Posterior vena cava (tissue), 2 donors: ENCODE measurements at regions not wholly inside any gene's neighbourhood (a gene's known extent, or its start where the extent isn't known, plus 50 kb on each side); places are given as distances from the start of the nearest gene placed in this dataset.
"Not testable (repeated sequence)": the region's sequence is repeated elsewhere in the genome, so short reads cannot be mapped to it uniquely, and the experiment has no call there.

ENCODE experiments used
- DNase-seq: peaks from one replicate; pipeline ENCODE4 v3.0.0-alpha.2; 2020; ENCODE audit warnings: low spot score
- intact Hi-C, 2 donors: fragments of 100-400 bp; cut with DNase I; formaldehyde crosslinking; loops; one replicate each; pipeline versions ENCODE4 v1.14.1 to v1.14.2; 2022 to 2023
- donor health status: DM: yes; HTN: yes; CAD: no.
- donor health status: DM: yes; HTN: yes; CAD: no.

DNA sequence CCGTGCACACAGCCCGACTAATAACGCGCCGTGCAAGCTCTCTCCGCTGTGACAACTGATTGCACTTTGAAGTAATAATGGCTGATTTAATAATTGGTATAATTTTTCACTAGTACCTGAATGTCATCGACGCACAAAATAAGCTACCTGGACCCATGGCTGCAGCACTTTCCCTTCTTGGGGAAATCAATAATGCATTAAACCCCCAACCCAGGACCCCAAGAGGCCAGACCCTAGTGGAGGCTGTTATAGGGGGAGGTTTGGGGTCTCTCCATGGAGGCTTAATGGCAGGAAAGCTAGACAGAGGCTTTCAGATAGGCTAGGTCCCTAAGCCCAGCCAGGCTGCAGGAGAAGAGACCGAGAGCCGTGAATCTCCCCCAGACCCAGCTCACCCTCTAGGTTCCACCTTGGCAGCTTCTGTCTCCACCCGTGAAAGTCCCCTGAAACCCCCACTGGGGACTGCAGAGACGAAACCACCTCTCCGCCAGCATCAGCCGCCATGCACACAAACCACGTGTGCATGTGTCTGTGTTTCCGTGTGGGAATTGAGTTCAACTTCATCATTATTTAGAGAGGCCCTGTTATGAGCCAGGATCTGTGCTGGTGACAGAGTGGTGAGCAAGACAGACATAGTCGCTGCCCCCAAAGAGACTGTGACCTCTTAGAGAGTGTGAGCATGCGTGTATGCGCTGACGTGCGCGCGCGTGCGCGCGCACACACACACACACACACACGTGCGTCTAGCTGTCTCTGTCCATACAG lies 168.6 kb upstream of the MVB12B start:
- intact Hi-C loops = no loop called here
- DNase-seq = peak; percentile 30

DNA sequence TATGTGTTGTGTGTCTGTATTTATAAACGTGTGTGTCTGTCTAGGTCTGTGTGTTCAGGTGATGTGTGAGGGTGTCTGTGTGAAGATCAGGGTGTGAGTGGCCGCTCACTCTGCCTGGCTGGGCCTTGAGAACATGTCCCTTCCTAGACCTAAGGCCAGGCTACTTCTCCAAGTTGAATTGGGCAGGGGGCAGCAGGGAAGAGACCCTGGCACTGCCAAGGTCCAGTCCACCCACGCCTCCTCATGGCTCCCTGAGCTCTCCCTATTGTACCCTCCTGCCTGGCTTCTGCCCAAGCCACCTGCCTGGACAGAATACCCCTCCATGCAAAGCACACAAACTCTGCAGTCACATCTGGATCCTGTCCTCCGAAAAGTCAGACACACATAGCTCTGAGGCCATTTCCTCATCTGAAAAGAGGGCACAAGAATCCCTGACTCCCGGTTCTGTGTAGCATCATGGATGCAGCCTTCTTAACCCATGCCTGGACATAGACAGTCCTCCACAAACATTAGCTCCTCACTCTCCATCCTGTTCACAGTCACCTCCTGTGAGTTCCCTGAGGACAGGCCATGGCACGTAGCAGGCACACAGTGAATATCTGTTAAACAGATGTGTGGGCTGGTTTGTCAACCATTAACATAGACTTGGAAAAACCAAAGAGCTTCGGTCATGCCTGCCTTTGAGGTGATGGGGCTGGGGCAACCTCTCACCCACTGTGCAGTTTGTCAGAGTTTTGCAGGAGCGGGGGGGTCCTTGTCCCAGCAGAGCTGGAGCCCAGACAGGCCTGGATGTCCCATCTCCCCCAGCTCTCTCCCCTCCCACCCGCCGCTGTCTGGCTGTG lies 167.8 kb upstream of the MVB12B start:
- peak; percentile 77 for DNase-seq
- intact Hi-C loops = no loop called here

DNA sequence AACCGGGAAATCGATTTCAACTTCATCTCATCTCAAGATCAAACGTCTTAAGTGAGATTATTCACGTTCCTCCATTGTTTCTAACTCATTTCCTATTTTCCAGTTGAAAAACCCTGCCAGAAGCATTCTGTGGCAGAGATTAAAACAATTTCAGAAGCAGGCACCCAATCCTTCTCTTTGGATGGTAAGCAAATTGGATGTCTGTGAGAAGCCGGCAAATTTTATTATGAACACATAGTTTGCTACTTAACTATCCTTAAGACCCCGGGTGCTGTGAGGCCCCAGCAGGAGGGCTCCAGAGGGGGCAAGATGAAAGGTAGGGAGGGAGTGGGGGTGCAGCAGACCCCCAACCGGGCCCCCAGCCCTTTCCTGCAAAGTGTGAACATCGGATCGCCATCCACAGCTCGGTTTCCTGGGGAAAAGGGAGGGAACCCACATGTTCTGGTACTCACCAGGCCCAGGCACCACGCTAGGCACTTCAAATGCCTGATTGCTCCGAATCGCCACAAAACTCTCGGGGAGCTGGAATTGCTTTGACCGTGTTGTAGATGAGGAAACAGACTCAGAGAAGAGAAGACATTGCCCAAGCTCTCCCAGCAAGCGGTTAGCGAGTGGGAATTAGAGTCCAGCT lies 167.1 kb upstream of the MVB12B start:
- intact Hi-C loops = no loop called here

DNA sequence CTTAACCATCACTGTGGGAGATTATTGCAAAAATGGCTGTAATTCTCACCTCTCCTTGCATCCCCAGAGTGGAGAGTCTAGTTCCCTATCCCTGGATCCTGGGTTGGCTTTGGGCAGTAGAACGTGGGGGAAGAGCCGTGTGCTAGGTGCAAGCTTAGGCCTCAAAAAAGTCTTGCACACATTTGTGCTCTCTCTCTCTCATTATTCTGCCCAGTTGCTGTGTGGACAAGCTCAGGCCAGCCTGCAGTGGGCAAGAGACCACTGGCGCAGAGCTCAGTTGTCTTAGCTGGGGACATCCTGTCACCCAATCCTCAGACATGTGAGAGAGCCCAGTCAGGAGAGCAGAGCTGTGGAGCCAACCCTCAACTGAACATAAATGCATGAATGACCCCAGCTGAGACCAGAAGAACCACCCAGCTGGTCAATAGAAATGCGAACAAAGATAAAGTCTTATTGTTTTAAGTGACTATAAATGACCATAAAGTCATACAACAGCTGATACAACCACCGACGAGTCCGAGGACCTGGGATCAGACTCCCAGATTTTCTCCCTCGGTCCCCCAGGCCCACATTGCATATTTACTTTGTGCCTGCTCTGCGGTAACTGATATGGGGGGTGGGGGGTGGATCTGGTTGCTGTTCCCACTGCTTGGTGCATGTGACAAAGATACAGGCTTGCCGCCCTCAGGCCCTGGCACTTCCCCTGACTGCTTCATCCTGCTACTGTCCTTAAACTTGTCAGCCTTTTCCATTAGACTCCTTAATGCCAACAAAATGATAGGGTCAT lies 166.4 kb upstream of the MVB12B start:
- intact Hi-C loops = no loop called here
- no peak for DNase-seq

More for the DNA sequence above, 167.1 kb upstream of the MVB12B start:
- DNase-seq = peak; percentile 47

DNA sequence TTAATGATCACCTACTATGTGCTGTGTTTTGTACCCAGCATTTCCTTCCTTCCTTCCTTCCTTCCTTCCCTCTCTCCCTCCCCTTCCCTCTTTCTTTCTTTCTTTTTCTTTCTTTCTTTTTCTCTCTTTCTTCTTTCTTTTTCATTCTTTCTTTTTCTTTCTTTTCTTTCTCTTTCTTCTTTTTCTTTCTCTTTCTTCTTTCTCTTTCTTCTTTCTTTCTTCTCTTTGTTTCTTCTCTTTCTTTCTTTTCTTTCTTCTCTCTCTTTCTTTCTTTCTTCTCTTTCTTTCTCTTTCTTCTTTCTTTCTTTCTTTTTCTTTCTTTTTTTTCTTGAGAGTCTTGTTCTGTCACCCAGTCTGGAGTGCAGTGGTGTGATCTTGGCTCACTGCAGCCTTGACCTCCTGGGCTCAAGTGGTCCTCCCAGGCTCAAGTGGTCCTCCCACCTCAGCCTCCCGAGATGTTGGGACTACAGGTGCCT lies 165.7 kb upstream of the MVB12B start:
- intact Hi-C loops = no loop called here
- DNase-seq = no peak

DNA sequence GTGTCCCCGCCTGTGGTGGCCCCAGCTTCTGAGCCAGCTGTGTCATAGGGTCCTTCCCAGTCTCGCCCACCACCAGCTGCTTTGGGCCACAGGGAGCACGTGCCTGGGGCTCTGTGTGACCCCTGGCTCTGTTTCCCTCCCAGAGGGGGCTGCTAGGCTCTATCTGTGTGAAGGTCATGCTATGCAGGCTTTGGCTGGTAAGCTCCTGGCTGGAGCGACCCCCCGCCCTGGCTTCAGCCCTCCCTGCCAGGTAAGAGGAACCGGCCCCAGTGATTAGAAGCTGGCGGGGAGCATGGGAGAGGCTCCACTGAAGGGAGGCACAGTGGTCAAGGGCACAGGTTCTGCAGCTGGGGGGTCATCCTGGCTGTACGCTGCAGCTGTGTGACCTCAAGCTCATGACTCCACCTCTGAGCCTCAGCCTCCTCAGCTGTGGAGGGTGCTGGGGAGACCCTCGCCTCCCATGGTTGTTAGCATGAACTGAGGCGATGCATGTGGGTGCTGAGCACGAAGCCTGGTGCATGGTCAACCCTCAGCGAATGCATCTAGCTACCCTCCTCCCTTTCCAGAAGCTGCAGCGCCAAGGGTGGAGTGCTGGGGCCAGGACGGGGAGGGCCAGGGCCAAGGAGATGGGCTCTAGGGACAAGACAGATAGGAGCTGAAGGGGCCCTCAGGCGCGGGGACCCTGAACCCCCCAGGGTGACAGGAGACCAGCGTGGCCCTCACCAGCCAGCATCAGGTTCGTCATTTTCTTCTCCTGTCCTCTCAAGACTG lies 163.8 kb upstream of the MVB12B start:
- intact Hi-C loops = no loop called here
- DNase-seq = peak; percentile 66

DNA sequence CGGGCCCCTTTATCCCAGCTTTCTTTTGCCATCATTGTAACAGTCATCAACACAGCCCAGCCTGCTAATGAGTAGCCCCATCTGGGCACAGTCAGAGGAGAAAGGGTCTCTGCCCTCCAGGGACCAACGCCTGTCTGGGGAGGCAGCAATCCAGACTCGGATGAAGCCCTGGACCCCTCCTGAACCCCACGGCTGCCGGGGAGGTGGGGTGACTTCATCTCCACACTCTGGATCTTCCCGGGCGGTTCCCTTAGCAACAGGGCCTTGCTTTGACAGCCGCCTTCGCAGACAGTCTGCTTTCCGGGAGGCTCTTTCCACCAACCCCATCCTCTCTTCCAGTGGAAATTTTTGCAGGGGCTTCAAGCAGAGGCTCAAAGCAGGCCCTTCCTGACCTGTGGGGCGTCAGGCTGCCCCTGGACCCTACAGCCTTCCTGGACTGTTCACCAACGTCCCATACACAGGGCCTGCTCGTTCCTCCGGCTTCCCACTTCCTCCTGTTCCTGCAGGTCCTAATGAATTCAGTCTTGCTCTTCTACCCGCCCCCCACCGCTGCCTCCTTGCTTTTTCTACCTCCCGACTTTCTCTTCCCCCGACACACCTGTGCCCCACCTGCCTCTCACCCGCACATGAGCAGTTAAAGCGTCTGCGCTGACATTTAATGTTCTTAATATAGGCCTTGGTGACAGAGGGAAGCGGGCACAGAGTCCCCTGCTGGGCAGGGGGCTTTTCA lies 161.7 kb upstream of the MVB12B start:
- peak; percentile 60 for DNase-seq
- intact Hi-C loops = no loop called here

DNA sequence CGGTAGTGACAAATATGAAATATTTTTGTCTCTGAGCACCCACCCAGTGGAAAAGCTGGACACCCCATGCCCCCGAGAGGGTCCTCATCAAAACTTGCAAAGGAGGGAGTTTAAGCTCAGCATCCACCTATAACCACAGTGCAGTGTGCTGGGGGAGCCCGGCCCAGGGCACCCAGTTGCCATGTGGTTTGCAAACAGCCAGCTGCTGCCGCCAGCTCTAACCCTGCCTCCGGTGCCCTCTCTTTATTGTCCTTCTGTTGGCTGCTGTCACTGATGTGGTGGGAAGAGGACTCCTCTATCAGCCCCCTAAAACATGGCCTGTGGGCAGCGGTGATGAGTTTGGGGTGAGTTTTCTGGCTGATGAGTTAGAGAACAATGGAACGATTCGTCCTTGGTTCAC lies 160.9 kb upstream of the MVB12B start:
- peak; percentile 37 for DNase-seq
- intact Hi-C loops = no loop called here

DNA sequence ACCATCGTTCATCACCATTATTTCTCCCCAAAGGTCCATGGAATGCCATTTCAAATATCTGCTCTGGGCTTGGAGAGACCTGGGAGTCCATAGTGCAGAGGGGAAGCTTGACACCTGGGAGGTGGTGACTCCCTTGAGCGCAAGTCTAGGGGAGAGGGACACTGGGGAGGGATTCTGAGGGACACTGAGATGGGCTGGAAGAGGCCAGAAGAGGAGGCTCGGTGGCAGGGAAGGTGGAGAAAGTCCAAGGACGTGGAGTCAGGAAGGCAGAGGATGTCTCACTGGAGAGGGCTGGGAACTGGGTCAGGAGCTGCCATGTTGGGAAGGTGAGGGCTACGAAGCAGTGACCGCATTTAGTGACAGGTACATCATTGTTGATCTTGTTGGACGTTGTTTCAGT lies 160.3 kb upstream of the MVB12B start:
- intact Hi-C loops = no loop called here
- DNase-seq = peak; percentile 59

DNA sequence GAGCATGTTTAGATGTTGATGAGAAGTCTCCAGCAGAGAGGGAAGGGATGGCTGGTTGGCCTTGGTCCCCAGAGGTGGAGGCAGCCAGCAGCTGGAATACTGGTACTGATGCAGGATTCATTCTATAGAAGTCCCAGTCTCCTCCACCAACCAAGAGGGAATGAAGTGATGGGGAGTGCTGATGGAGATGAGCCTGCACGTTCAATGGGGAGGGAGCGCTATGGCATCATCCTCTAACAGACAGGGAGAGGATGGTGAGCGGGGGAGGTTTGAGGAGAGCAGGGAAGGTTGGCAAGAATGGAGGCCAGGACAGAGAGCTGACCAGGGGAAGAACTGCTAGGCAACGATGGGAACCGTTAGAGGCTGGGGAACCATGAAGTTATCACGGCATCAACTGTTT lies 159.8 kb upstream of the MVB12B start:
- DNase-seq = peak; percentile 32
- intact Hi-C loops = no loop called here

DNA sequence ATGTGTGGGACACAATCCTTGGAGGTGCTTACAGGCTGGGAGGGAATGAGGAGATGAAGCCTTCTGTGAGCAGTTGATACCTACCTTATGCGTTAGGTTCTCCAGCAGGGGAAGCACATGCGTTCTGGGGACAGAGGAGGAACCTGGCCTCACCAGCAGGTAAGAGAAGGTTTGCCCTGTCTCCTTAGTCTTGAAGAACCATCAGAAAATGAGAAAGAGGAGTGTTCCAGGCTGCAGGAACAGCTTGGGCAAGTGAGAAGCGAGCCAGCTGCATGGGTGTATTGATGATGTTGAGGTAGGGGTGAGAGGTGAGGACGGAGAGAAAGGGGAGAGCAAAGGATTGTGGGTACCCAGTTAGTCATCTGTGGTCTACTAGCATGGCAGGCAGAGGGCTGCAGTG lies 156.9 kb upstream of the MVB12B start:
- intact Hi-C loops = no loop called here
- DNase-seq = no peak

DNA sequence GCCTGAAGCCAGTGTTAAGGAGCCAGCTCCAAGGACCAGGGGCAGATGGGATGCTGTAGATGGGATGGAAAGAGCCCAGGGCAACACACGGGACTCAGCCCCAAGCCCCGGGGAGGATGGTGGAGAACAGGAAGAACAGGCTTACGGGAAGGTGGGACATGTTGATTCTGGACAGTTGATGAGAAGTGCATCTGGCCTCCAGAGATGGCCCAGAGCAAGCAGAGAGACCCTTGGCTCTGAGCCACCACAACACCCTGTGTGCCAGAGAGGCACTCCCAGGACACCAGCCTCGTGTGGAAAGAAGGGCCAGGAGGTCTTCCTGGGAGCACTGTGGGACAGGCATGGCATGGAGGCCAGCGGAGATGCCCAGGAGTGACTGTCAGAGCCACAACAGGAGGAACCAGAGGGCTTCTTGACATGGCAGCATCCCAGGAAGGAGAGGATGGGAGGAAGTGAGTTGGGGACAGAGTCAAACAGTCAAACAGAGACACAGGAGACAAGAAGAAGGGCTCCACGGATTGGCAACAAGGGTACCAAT lies 156.3 kb upstream of the MVB12B start:
- DNase-seq = no peak
- intact Hi-C loops = no loop called here

DNA sequence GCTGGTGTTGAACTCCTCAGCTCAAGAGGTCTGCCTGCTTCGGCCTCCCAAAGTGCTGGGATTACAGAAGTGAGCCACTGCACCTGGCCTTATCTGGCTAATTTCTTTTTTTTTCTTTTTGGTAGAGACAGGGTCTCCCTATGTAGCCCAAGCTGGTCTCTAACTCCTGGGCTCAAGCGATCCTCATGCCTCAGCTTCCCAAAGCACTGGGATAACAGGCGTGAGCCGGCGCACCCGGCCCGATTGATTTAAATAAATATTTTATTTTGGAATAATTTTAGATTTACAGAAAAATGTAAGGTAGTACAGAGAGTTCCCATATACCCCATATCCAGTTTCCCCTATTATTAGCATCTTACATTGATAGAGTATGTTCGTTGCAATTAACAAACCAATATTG lies 155.0 kb upstream of the MVB12B start:
- intact Hi-C loops = no loop called here
- DNase-seq = no peak

DNA sequence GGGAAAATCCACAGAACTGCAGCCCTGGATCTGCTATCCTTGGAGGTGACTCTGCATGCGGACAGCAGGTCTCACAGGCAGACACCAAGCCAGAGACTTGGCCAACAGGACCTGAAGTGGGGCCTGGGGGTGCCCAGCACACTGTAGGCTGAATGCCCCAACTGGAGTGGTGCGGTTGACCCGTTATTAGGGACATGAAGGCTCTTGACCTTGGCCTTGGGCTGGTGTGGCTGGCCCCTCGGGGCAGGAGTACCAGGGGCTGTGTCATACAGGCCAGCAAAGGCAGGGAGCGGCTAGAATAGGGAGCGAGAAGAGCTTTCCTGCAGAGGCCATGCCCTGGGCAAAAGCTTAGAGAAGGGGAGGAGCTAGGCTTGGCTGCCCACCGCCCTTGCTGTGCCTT lies 153.2 kb upstream of the MVB12B start:
- DNase-seq = no peak
- intact Hi-C loops = no loop called here

DNA sequence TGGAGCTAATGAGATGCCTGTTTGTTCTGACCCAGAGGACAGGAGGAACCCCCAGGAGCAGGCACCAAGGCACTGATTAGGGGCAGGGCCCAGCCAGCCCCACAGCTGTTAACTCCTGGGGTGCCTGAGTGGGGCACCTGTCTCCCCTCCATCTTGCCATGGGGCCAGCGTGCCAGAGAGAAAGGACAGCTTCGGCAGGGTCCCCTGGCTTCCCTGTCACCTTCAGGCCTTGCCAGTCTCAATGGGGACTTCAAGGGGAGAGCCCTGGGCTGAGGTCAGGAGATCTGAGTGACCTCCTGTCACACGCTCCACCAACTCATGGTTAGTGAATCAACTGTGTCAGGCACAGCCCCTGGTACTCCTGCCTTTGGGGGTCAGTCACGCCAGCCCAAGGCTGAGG lies 152.7 kb upstream of the MVB12B start:
- intact Hi-C loops = no loop called here
- DNase-seq = no peak

DNA sequence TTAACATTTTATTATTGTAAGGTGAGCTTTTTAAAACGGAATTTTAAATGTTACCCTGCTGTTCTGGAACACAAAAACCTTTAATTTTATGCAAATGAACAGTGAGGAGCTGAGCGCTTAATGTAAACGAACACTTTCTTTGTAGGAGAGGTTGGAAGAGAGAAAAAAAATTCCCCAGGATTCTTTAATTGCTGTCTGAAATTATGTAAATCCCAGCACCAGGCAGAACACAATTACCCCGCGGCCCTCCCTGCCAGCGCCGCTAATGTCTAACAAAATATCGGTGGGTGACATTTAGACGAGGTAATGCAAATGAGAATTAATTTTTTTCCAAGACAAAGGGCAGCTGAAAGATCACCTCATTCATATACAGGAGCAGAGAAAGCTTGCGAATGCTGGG lies 143.4 kb upstream of the MVB12B start:
- DNase-seq = no peak

DNA sequence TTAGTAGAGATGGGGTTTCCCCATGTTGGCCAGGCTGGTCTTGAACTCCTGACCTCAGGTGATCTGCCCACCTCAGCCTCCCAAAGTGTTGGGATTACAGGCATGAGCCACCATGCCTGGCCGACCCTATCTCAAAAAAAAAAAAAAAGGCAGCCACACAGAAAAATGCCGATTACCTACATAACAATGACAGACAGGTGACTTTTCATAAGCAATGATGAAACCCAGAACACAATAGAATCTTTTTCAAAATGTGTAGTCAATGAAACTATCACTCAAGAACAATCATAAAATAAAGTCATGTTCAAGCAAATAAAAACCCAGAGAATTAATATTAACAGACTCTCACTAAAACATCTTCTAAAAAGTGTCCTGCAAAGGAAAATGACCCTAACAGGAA lies 135.6 kb upstream of the MVB12B start:
- intact Hi-C loops, DNase-seq: not testable (repeated sequence)

More for the DNA sequence above, 143.4 kb upstream of the MVB12B start:
- intact Hi-C loops = no loop called here

DNA sequence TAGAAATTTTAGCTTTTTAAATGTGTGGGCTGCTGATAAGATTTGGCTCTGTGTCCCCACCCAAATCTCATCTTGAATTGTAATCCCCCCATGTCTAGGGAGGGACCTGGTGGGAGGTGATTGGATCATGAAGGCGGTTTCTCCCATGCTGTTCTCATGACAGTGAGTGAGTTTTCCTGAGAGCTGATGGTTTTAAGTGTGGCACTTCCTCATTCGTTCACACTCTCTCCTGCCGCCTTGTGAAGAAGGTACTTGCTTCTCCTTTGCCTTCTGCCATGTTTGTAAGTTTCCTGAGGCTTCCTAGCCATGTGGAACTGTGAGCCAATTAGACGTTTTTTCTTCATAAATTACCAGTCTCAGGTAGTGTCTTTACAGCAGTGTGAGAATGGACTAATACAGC lies 127.8 kb upstream of the MVB12B start:
- intact Hi-C loops = no loop called here
- DNase-seq = no peak
